ENCODE measurements at regions not wholly inside any gene's neighbourhood (a gene's known extent, or its start where the extent isn't known, plus 50 kb on each side); places are given as distances from the start of the nearest gene placed in this dataset.

GRCh38 chr17:14605267-14605599 is 304.4 kb downstream of the HS3ST3B1 start:
- ChIA-PET CTCF (no interaction called here), POLR2A (no interaction called here)

DNA sequence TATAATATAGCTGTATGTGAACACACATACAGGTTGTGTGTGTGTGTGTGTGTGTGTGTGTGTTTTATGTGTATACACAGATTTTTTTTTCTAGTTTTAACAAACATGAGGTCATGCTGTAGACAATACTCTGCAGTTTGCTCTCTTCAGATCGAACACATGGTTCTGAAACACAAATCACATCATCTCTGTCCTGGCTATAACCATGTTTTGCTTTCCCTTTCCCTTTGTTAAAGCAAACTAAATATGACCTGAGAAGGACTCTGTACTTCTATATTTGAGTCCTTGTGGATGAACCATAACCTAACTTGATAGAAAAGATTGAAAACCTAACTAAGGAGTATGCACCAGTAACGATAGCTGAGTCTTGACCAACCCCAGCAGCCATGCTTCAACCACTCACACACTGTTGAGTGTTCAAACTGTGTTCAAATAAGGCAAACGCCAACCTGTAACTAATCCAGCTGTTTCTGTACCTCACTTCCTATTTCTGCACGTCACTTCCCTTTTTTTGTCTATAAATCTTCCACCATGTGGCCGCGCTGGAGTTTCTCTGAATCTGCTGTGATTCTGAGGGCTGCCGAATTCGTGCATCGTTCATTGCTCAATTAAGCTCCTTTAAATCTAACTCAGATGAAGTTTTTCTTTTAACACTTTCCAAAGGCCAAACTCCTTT is 303.8 kb downstream of the HS3ST3B1 start:
- TF ChIP-seq, protein P1, sequence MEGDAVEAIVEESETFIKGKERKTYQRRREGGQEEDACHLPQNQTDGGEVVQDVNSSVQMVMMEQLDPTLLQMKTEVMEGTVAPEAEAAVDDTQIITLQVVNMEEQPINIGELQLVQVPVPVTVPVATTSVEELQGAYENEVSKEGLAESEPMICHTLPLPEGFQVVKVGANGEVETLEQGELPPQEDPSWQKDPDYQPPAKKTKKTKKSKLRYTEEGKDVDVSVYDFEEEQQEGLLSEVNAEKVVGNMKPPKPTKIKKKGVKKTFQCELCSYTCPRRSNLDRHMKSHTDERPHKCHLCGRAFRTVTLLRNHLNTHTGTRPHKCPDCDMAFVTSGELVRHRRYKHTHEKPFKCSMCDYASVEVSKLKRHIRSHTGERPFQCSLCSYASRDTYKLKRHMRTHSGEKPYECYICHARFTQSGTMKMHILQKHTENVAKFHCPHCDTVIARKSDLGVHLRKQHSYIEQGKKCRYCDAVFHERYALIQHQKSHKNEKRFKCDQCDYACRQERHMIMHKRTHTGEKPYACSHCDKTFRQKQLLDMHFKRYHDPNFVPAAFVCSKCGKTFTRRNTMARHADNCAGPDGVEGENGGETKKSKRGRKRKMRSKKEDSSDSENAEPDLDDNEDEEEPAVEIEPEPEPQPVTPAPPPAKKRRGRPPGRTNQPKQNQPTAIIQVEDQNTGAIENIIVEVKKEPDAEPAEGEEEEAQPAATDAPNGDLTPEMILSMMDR (IDR thresholded peaks at IDR 0.05; ENCODE audit: control extremely low read depth, extremely low read depth, low read depth, missing control alignments): no peak
- POLR2A ChIA-PET: no interaction called here

More at GRCh38 chr17:14605267-14605599, 304.4 kb downstream of the HS3ST3B1 start:
- no peak for DNase-seq (ENCODE audit: extremely low spot score)
- TF ChIP-seq, protein P1 (IDR thresholded peaks at IDR 0.05; ENCODE audit: control extremely low read depth, extremely low read depth, low read depth, missing control alignments): no peak

GRCh38 chr17:14596224-14596623 is 295.3 kb downstream of the HS3ST3B1 start:
- CTCF ChIA-PET: no interaction called here
- TF ChIP-seq, protein P1 (IDR thresholded peaks at IDR 0.05; ENCODE audit: control extremely low read depth, extremely low read depth, low read depth, missing control alignments): no peak
- POLR2A ChIA-PET: no interaction called here
- no peak for DNase-seq (ENCODE audit: extremely low spot score)

More for the DNA sequence above, 303.8 kb downstream of the HS3ST3B1 start:
- CTCF ChIA-PET: no interaction called here
- DNase-seq (ENCODE audit: extremely low spot score): no peak

DNA sequence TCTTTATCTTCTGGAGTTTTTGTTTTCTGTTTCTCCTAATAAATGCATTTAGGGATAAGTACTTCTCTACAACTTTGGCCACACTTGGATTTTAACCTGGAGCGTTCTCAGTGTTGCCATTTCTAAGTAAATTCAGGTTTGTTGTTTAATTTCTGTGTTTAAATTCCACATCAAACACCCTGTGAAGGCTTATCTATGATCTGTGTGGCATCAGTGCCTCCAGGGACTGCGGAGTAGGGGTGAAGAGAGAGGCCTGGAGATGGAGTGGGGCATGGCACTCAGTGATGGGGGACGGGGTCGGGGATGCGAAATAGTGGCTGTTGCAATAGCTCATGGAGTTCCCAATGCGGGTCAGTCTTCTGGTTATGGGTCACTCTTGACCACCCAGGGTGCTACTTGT is 294.8 kb downstream of the HS3ST3B1 start:
- TF ChIP-seq, protein P1 (IDR thresholded peaks at IDR 0.05; ENCODE audit: control extremely low read depth, extremely low read depth, low read depth, missing control alignments): no peak
- ChIA-PET POLR2A (no interaction called here), CTCF (no interaction called here)
- no peak for DNase-seq (ENCODE audit: extremely low spot score)

DNA sequence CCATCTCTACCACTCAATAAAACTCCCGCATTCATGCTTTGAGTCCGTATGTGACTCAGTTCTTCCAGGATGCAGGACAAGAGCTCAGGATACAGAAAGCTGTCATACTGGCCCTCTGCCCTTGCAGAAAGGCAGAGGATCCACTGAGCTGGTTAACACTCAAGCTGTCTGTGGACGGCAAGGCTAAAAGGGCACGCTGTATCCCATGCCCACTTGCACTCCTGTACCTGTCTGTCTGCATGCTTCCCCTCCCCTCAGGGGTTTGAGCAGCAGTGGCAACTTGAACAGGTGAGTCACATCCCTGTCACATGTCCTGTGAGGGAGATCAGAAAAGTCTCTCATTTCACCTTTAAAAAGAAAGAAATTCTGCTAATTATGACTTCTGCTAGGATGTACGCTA is 293.8 kb downstream of the HS3ST3B1 start:
- ChIA-PET POLR2A (no interaction called here), CTCF (no interaction called here)
- no peak for DNase-seq (ENCODE audit: extremely low spot score)

GRCh38 chr17:14593956-14594355 is 293.1 kb downstream of the HS3ST3B1 start:
- ChIA-PET POLR2A (no interaction called here), CTCF (no interaction called here)
- TF ChIP-seq, protein P1 (IDR thresholded peaks at IDR 0.05; ENCODE audit: control extremely low read depth, extremely low read depth, low read depth, missing control alignments): no peak
- DNase-seq (ENCODE audit: extremely low spot score): no peak

More for the DNA sequence above, 293.8 kb downstream of the HS3ST3B1 start:
- TF ChIP-seq, protein P1 (IDR thresholded peaks at IDR 0.05; ENCODE audit: control extremely low read depth, extremely low read depth, low read depth, missing control alignments): no peak
